ENCODE measurements at regions not wholly inside any gene's neighbourhood (a gene's known extent, or its start where the extent isn't known, plus 50 kb on each side); places are given as distances from the start of the nearest gene placed in this dataset.
"Not testable (repeated sequence)": the region's sequence is repeated elsewhere in the genome, so short reads cannot be mapped to it uniquely, and the experiment has no call there.

DNA sequence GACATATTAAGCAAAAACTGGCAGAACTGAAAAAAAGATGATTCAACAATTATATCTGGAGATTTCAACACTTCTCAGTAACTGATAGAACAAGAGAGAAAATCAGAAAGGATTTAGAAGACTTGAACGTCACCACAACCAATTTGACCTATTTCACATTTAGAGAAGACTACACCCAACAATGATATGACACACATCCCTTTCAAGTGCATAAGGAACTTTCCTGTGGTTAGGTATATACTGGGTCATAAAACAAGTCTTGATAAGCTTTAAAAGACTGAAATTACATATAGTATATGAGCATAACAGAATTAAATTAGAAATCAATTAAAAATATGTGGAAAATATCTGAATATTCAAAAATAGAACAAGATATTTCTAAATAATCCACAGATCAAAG is 201.2 kb upstream of the HAND2 start:
- no peak overlapping the region for H3K27ac ChIP-seq (ENCODE audit: low read depth, low read length)
- TF ChIP-seq, protein P1, sequence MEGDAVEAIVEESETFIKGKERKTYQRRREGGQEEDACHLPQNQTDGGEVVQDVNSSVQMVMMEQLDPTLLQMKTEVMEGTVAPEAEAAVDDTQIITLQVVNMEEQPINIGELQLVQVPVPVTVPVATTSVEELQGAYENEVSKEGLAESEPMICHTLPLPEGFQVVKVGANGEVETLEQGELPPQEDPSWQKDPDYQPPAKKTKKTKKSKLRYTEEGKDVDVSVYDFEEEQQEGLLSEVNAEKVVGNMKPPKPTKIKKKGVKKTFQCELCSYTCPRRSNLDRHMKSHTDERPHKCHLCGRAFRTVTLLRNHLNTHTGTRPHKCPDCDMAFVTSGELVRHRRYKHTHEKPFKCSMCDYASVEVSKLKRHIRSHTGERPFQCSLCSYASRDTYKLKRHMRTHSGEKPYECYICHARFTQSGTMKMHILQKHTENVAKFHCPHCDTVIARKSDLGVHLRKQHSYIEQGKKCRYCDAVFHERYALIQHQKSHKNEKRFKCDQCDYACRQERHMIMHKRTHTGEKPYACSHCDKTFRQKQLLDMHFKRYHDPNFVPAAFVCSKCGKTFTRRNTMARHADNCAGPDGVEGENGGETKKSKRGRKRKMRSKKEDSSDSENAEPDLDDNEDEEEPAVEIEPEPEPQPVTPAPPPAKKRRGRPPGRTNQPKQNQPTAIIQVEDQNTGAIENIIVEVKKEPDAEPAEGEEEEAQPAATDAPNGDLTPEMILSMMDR (IDR thresholded peaks at IDR 0.05; ENCODE audit: extremely low read depth, low read depth, low read length): no peak
- H3K4me3 ChIP-seq (ENCODE audit: insufficient read depth, low read length): no peak overlapping the region
- H3K36me3 ChIP-seq (ENCODE audit: insufficient read depth, low read length): no peaks in the 10 kb centered on the region
- H3K79me2 ChIP-seq (ENCODE audit: insufficient read depth, low read length): no peaks in the 10 kb centered on the region
- DNase-seq (ENCODE audit: insufficient read length, low spot score, missing footprints): no peak
- H2AFZ ChIP-seq (ENCODE audit: low read length): no peak overlapping the region
- H3K9me3 ChIP-seq (ENCODE audit: low read depth, low read length): no peaks in the 10 kb centered on the region
- H3K4me2 ChIP-seq (ENCODE audit: insufficient read depth, low read length): no peak overlapping the region
- no peaks in the 10 kb centered on the region for H4K20me1 ChIP-seq (ENCODE audit: insufficient read depth, low read length)
- no peaks in the 10 kb centered on the region for H3K4me1 ChIP-seq (ENCODE audit: insufficient read depth, low read length)
- H3K27me3 ChIP-seq (ENCODE audit: insufficient read depth, low read length): no peaks in the 10 kb centered on the region

DNA sequence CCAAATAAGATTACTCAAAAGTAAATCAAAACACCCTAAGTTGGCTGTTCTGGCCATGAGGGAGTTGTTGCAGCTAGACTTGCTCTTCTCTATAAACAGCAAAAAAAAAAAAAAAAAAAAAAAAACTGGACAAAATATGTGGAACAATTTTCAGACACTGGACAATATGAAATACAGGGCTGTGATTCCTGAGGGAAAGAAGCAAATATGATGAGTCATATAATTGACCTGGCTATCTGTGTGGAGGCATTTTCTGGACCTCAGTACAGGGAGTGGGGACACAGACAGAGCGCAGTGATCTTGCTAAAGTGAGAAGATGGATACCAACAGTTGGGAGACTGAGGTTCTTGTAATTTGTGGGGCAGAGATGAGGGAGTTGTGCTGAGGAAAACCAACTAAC is 192.0 kb upstream of the HAND2 start:
- Histone ChIP-seq H3K27me3 (ENCODE audit: insufficient read depth, low read length) (no peaks in the 10 kb centered on the region), H2AFZ (ENCODE audit: low read length) (no peak overlapping the region), H3K27ac (ENCODE audit: low read depth, low read length) (no peak overlapping the region), H3K36me3 (ENCODE audit: insufficient read depth, low read length) (no peaks in the 10 kb centered on the region), H3K4me2 (ENCODE audit: insufficient read depth, low read length) (no peak overlapping the region), H4K20me1 (ENCODE audit: insufficient read depth, low read length) (no peaks in the 10 kb centered on the region), H3K9me3 (ENCODE audit: low read depth, low read length) (no peaks in the 10 kb centered on the region), H3K4me1 (ENCODE audit: insufficient read depth, low read length) (no peaks in the 10 kb centered on the region), H3K79me2 (ENCODE audit: insufficient read depth, low read length) (no peaks in the 10 kb centered on the region), H3K4me3 (ENCODE audit: insufficient read depth, low read length) (no peak overlapping the region)
- no peak for DNase-seq (ENCODE audit: insufficient read length, low spot score, missing footprints)
- TF ChIP-seq, protein P1 (IDR thresholded peaks at IDR 0.05; ENCODE audit: extremely low read depth, low read depth, low read length): no peak

DNA sequence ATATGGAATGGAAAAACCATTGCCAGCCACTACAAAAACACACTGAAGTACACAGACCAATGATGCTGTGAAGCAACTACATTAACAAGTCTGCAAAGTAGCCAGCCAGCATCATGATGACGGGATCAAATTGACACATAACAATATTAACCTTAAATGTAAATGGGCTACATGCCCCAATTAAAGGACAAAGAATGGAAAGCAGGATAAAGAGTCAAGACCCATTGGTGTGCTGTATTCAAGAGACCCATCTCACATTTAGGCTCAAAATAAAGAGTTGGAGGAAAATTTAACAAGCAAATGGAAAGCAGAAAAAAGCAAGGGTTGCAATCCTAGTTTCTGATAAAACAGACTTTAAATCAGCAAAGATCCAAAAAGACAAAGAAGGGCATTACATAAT is 188.5 kb upstream of the HAND2 start:
- H3K27me3 ChIP-seq (ENCODE audit: insufficient read depth, low read length); H3K9me3 ChIP-seq (ENCODE audit: low read depth, low read length); H3K4me3 ChIP-seq (ENCODE audit: insufficient read depth, low read length); H2AFZ ChIP-seq (ENCODE audit: low read length); H3K79me2 ChIP-seq (ENCODE audit: insufficient read depth, low read length); H3K27ac ChIP-seq (ENCODE audit: low read depth, low read length); DNase-seq (ENCODE audit: insufficient read length, low spot score, missing footprints); H3K4me1 ChIP-seq (ENCODE audit: insufficient read depth, low read length); H4K20me1 ChIP-seq (ENCODE audit: insufficient read depth, low read length); H3K36me3 ChIP-seq (ENCODE audit: insufficient read depth, low read length); H3K4me2 ChIP-seq (ENCODE audit: insufficient read depth, low read length): not testable (repeated sequence)

GRCh38 chr4:173717581-173717980 is 187.6 kb upstream of the HAND2 start:
- TF ChIP-seq, protein P1 (IDR thresholded peaks at IDR 0.05; ENCODE audit: extremely low read depth, low read depth, low read length): no peak
- H3K27me3 ChIP-seq (ENCODE audit: insufficient read depth, low read length): no peaks in the 10 kb centered on the region

GRCh38 chr4:173714456-173714855 is 184.4 kb upstream of the HAND2 start:
- Histone ChIP-seq H3K4me2 (ENCODE audit: insufficient read depth, low read length) (no peak overlapping the region), H3K27me3 (ENCODE audit: insufficient read depth, low read length) (no peaks in the 10 kb centered on the region), H3K36me3 (ENCODE audit: insufficient read depth, low read length) (no peaks in the 10 kb centered on the region), H3K9me3 (ENCODE audit: low read depth, low read length) (no peaks in the 10 kb centered on the region), H2AFZ (ENCODE audit: low read length) (no peak overlapping the region), H3K4me1 (ENCODE audit: insufficient read depth, low read length) (no peaks in the 10 kb centered on the region), H3K4me3 (ENCODE audit: insufficient read depth, low read length) (no peak overlapping the region), H3K27ac (ENCODE audit: low read depth, low read length) (no peak overlapping the region), H4K20me1 (ENCODE audit: insufficient read depth, low read length) (no peaks in the 10 kb centered on the region), H3K79me2 (ENCODE audit: insufficient read depth, low read length) (no peaks in the 10 kb centered on the region)
- TF ChIP-seq, protein P1 (IDR thresholded peaks at IDR 0.05; ENCODE audit: extremely low read depth, low read depth, low read length): no peak
- DNase-seq (ENCODE audit: insufficient read length, low spot score, missing footprints): no peak

More at GRCh38 chr4:173717581-173717980, 187.6 kb upstream of the HAND2 start:
- no peak overlapping the region for H3K4me3 ChIP-seq (ENCODE audit: insufficient read depth, low read length)
- no peaks in the 10 kb centered on the region for H3K4me1 ChIP-seq (ENCODE audit: insufficient read depth, low read length)
- H3K9me3 ChIP-seq (ENCODE audit: low read depth, low read length): no peaks in the 10 kb centered on the region
- DNase-seq (ENCODE audit: insufficient read length, low spot score, missing footprints): no peak
- no peak overlapping the region for H2AFZ ChIP-seq (ENCODE audit: low read length)
- no peak overlapping the region for H3K27ac ChIP-seq (ENCODE audit: low read depth, low read length)
- H3K4me2 ChIP-seq (ENCODE audit: insufficient read depth, low read length): no peak overlapping the region
- no peaks in the 10 kb centered on the region for H4K20me1 ChIP-seq (ENCODE audit: insufficient read depth, low read length)
- no peaks in the 10 kb centered on the region for H3K36me3 ChIP-seq (ENCODE audit: insufficient read depth, low read length)
- H3K79me2 ChIP-seq (ENCODE audit: insufficient read depth, low read length): no peaks in the 10 kb centered on the region
